Thyroid gland (tissue), 4 donors: ENCODE measurements at regions not wholly inside any gene's neighbourhood (a gene's known extent, or its start where the extent isn't known, plus 50 kb on each side); places are given as distances from the start of the nearest gene placed in this dataset.

Source experiments
- CTCF ChIP-seq, 6 experiments: fragments of 200-600 bp in 3 of 6; fragments of 450-650 bp in 3 of 6; sonication (generic) in 3 of 6; IDR thresholded peaks; one replicate each; pipeline ENCODE4 v1.5.1; 2016 to 2019; ENCODE audit warnings: antibody characterized with exemption in 6 of 6, mild to moderate bottlenecking in 2 of 6, inconsistent platforms in 1 of 6, moderate library complexity in 1 of 6
- POLR2A ChIP-seq, 2 donors: fragments of 450-650 bp; IDR thresholded peaks; one replicate each; pipeline ENCODE4 v1.6.1; 2017; ENCODE audit warnings: antibody characterized with exemption in 2 of 2, mild to moderate bottlenecking in 2 of 2, moderate library complexity in 1 of 2

- TF ChIP-seq POLR2A (IDR thresholded peaks at IDR 0.05) (no peak), CTCF (IDR thresholded peaks at IDR 0.05) (no peak)
Observed at GRCh38 chr11:133724116-133724515, 121.2 kb downstream of the SPATA19 start.
